GM19193 (cell line): ENCODE measurements at regions not wholly inside any gene's neighbourhood (a gene's known extent, or its start where the extent isn't known, plus 50 kb on each side); places are given as distances from the start of the nearest gene placed in this dataset.

Experiments used
- POLR2A ChIP-seq: IDR thresholded peaks from 4 replicates; pipeline ENCODE4 v1.6.1; 2011; ENCODE audit not compliant: insufficient read depth, insufficient read length; ENCODE audit errors: extremely low read depth

DNA sequence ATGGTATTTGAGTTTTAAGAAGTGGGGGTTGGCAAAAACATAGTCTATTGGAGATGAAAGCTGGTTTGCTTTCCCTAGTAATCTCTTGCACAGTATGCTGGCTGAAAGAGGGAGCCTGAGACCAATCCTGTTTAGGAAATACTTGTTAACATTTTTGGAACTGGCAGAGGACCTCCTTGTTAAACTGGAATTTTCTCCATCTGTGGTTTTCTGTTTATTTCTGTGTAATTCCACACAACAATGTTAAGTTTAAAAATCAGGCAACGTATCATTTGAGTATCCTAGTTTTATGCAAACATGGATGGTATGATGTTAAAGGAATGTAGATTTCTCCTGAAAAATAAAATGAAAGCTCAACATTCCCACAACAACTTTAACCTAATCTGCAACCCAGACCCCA lies 536.0 kb upstream of the TBL1XR1 start:
- no peak for TF ChIP-seq POLR2A

GRCh38 chr3:177733936-177734335 lies 536.7 kb upstream of the TBL1XR1 start:
- TF ChIP-seq POLR2A: no peak

GRCh38 chr3:177735431-177735830 lies 538.1 kb upstream of the TBL1XR1 start:
- no peak for TF ChIP-seq POLR2A

DNA sequence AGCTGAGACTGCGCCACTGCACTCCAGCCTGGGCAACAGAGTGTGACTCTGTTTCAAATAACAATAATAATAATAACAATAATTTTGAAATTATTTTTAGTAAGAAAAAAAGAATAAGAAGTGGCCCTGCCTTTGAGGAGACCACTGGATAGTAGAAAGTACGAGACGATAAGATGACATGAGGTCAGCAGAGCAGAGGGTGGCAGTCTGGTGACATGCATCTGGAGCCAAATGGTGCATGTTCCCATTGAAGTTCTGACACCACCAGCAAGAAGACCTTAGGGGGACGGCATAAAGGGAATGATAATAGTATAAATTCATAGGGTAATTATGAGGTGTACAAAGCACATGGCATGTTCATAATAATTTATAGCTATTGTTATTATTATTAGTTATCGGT lies 542.2 kb upstream of the TBL1XR1 start:
- no peak for TF ChIP-seq POLR2A

DNA sequence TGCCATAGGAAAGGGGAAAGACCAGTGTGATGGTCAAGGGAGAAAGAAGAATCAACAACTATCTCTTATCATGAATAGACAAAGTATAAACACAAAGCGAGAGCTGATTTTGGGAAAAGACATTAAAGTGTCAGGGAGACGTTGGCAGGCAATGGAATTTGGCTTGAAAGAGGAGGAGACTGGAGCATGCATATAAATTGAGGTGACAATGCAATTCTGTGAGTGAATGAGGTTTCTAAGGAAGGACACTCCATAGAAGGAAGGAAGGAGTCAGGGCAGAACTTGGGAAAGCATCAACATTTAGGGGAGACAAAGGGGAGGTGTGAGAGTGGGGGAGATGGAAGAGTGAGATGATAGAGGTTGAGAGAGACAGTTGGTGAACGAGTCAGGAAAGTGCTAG lies 543.0 kb upstream of the TBL1XR1 start:
- no peak for TF ChIP-seq POLR2A

GRCh38 chr3:177742273-177742672 lies 545.0 kb upstream of the TBL1XR1 start:
- TF ChIP-seq POLR2A: no peak

DNA sequence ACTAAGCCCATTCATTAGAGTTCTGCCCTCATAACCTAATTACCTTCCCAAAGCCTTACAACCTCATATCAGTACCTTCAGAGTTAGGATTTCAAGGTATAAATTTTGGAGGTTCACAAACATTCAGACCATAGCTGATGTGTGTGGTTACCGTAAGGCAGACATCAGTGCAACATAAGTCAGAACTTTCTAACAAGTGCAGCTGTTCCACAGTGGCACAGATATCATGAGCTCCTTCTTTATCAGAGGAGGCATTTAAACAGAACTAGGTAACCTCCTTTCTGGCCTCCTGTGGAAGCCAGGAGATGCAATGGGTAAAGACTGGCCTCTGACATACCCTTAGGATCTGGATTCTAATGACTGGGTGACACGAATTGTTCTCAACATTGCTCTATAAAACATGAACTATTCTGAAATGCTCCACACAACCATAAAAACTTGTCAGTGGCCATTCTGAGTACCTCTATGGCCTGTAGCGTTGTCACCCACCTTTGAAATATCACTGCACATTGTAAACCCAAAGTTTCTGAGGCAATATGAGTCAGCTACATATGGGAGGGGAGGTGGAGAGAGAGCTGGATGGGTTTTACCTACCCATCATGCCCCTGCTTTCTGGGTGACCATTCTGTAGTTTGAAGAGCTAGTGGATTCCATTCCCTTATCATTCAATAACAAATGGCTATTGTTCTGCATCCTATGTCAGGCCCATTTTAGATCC lies 546.0 kb upstream of the TBL1XR1 start:
- TF ChIP-seq POLR2A: no peak

- no peak for TF ChIP-seq POLR2A
These were observed 547.8 kb upstream of the TBL1XR1 start for GRCh38 chr3:177744873-177745606.

- TF ChIP-seq POLR2A: no peak
These were observed 548.3 kb upstream of the TBL1XR1 start for GRCh38 chr3:177745607-177746005.

DNA sequence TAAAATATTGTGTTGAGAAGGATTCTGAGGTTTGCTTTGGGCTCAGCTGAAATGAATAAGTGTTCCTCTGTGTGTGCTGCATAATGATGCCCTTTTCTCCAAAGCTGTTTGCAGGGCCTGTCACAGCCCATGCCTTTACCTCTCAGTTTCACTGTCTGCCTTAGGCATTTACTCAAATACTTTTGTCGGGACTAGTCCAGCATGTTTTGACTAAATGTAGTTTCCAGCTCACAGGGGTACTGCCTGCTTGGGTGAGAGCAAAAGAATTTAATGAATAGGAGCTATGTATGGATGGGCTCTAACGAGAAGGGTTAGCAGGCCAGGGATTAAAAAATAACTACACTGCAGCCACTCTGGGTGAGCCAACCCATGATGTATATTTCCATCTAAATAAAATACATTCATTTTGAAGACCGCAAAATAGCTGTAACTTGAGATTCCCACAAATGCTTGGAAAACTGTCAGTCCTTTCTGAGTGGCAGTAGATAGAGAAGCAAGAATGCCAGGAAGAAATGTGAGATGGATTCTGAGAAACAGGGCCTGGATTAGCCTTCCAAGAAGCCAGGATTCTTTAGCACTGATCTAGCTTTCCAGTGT lies 549.2 kb upstream of the TBL1XR1 start:
- no peak for TF ChIP-seq POLR2A

DNA sequence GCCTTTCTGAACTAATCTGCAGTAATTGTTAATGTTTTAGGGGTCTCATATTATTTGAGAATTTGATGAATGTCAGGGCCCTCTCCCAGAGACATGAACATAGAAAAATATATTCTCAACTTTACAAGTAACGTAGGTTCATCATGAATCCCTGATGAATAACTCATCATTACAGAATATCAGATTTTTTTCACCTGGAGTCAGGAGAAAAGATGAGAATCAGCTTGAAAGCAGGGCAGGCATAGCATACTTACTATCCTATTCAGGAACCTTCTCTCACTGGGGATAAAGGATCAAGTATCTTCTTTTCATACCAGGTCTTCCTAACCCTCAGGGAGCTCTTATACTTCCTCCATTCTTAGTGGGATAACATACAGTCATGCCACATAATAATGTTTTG lies 552.6 kb upstream of the TBL1XR1 start:
- no peak for TF ChIP-seq POLR2A

DNA sequence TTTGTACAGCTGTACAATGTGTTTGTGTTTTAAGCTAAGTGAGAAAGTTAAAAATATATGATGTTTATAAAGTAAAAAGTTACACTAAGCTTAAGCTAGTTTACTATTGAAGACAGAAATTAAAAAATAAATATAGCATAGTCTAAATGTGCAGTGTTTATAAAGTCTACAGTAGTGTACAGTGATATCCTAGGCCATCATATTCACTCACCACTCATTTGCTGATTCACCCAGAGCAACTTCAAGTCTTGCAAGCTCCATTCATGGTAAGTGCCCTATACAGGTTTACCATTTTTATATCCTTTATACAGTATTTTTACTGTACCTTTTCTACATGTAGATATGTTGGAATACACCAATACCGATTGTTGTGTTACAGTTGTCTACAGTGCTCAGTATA lies 553.2 kb upstream of the TBL1XR1 start:
- no peak for TF ChIP-seq POLR2A

GRCh38 chr3:177751770-177752169 lies 554.5 kb upstream of the TBL1XR1 start:
- TF ChIP-seq POLR2A: no peak

DNA sequence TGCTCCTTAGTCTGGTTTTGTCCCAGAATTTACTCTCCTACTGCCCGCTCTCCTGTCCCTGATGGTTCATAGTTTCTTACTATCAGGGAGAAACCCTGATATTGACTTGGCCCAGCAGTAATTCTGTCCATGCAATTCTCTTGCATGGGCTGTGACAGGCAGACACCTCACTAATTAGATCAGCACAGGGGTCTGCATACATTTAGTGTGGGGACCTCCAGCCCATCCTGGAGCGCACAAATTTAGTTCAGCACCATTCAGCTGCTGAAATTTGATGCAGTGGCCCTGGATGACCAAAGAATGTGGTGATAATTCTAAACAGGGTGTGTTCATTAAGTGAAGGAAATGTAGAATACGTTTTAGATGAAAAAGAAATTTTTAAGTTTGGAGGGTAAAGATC lies 555.5 kb upstream of the TBL1XR1 start:
- no peak for TF ChIP-seq POLR2A

GRCh38 chr3:177753451-177754155 lies 556.3 kb upstream of the TBL1XR1 start:
- TF ChIP-seq POLR2A: no peak
